GM19452 (cell line): ENCODE measurements at regions not wholly inside any gene's neighbourhood (a gene's known extent, or its start where the extent isn't known, plus 50 kb on each side); places are given as distances from the start of the nearest gene placed in this dataset.

Source experiments
- ATAC-seq: cut with Tn5 transposase; IDR thresholded peaks from one replicate; pipeline ENCODE4 v1.9.1; 2021; ENCODE audit not compliant: unreplicated experiment

DNA sequence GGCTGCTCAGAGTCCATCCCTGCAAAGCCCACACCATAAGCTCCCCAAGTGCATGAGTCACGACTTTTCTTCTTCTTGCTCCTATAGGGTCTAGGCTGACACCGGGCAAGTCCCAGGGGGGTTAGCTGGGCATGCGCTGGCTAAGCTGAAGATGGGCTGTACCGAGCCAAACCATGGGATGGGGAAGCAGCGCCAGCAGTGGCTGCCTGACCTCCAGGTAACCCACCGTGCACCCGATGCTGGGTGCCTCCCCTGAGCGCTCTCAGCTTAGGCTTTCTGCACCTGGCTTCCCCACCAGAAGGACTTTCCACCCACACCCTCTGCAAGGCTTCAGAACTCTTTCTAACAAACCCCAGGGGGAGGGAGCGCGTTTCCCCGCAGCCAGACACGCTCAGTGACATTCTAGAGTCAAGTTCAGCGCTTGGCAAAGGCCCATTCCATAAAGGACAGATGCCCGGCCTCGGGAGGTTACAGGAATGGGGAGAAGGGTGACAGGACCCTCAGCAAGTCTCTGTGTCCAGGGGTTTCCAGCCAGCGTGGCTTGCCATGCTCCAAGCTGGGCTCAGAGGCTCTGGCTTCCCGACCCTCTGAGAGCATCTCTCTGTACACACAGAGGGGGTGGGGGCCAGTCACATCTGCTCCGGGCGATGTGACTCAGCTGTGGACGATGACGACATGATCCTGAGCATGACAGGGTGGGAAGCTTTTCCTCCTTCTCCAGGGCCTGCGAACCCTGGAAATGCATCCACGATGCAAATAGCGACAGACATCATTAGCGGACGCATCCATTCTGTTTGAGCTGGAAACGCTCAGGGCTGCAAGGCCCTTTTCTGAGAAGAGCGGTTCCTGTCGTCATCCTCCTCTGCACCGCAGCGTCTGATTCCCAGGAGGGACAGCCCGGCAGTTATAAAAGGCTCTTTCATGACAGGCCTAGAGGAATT is 107.8 kb downstream of the SIK1 start:
- ATAC-seq, result no peak

DNA sequence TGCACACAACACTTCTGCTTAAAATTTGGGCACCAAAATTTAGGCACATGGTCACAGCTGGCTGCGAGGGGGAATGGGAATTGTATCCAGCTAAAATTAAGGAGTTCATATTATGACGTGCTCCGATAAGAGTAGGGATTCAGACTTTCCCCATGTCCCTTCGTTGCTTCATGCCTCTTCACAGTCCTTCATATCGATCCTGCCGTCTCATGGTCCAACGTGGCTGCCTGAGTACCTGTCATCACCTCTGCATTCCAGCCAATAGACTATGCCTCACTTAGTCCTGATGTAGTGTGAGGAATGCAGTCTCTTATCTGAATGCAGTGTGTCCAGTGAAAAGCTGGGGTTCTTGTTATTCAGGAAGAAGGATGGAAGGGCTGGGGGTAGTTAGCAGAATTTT is 108.6 kb downstream of the SIK1 start:
- ATAC-seq, result no peak

DNA sequence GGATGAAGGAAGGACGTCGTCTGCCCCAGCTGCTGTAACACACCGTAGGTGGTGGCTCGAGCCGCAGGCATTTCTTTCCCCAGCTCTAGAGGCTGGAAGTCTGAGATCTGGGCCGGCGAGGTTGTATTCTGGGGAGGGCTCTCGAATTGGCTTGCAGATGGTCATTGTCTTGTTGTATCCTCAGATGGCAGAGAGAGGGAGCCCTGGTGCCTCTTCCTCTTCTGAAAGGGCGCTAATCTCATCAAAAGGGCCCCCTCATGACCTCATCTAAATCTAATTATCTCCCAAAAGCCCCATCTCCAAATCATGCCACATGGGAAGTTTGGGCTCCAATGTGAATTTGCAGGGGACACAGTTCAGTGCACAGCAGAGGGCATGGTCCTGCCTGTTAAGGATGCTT is 109.0 kb downstream of the SIK1 start:
- ATAC-seq, result no peak

DNA sequence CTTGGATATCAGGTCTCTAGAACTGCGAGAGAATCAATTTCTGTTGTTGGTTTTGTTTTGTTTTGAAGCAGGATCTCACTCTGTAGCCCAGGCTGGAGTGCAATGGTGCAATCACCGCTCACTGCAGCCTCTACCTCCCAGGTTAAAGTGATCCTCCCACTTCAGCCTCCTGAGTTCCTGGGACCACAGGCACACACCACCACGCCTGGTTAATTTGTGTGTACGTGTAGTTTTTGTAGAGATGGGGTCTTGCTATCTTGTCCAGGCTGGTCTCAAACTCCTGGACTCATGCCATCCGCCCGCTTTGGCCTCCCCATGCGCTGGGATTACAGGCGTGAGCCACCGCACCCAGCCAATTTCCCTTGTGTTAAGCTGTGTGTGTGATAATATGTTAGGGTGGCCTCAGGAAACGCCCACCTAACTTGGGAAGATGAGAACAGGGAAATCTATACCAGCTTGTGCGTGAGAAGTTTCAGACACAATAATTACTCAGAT is 109.6 kb downstream of the SIK1 start:
- ATAC-seq, result no peak

DNA sequence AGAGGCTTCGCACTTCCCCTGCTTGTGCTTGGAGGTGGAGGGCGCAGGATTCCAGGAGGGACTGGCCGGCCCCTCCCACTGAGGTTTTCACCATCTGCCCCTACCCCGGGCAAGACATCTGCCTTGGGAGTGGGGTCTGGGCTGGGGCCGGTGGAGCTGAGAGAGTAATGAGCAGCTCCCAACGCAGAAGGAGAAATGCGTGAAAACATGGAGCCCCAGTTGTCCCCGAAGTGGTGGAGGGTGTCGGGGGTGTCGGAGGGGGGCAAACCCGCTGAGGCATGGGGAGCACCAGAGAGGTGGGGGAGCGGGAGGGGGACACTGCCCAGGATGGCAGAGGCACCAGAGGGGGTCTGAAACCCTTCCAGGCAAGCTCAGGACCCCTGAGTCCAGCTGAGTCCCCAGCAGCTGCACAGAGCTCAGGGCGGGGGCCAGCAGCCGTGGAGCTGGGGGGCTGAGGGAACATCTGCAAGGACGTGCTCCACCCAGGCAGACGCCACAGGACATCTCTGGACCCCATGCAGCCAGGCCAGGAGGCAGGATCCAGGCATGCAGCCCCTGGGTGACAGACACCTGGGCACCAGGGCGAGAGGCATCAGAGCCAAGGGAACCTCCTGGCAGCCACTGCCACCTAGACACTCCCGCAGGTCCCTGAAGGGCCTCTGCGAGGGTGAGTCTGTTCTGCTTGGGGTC is 110.6 kb downstream of the SIK1 start:
- ATAC-seq, result no peak

DNA sequence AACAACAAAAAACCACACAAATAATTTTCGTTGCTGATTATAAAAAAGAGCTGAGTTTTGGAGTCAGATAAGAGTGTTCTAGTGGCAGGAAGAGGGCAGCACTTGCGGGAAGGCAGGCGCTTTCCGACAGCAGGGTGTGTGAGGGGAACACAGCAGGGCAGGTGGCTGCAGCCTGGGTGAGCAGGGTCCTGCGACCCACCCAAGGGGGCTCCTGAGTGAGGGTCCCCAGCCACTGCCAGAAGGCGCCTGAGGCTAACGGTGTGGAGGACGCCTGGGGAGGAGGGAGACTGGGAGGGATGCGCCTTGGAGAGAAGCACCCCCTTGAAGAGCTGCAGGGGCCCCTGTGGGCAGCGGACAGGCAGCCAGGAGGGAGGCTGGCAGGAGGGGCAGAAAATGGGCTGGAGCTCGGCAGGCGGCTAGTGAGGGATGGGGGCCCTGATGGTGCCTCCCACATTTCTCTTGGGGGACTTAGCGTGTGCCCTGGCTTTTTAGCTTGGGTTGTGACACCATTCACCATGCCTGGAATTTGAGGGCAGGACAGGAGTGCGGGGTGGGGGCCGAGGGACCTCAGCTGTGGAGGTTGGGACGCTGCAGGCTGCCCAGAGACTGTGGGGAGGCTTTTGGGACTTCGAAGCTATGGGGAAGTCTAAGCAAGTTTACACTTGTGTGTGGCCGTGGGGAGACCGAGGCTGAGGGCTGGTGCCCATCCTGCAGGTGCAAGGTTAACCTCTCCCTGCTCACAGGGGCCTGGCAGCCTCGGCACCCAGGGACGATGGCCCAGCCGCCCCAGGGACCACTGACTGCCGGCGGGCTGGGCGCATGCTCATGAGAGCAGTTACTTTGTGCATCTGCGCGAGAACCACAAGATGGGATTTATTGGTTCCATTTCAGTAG is 111.4 kb downstream of the SIK1 start:
- no peak for ATAC-seq

DNA sequence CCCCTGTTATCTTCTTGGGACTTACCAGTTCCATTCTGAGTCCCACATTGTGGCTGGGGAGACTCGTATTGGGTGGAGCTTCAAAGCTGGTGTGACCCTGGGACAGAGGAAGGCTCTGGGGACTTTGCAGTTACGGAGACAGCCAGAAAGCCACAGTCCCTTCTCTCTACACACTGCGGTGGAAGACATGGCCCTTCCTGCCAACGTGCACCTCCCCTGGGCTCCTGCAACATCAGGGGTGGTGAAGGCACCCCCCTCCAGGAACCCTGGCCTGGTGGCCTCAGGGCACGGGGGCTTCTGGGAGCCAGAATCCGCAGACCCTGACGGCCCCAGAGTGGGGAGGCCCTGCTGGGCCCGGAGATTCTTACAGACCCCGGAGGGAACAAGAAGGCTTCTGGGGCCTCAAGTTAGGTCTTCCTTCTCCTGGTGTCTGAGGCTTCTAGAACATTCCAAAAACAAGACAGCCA is 113.0 kb downstream of the SIK1 start:
- no peak for ATAC-seq

DNA sequence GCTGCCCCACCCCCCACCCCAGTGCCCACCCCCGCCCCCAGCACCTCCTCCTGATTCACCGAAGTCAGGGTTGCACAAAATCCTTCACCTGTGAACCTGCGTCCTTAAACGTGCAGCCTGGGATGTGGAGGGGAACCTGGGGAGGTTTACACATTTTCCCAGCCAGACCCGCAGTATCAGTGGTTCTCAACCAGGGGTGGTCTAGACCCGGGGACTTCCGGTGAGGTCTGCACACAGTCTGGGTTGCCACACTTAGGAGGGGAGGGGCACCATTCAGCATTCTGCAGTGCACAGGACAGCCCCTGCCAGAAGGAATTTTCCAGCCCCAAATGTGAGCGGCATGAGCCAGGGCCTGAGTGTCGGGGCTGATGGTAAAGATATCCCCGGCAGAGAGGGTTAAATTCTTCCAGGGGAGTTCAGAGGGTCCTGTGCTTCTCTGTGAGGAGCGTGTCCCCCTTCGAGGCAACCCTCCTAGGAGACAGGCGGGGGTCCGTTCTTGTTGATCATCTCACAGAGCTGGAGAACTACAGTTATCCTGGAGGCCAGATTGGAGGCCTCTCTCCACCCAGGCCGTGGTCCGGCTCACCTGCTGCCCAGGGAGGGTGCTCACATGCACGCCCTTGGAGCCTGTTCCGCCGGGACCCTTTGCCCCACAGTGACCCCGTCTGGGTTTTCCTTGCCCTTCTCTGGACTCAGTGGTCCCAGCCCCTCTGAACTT is 113.6 kb downstream of the SIK1 start:
- no peak for ATAC-seq

DNA sequence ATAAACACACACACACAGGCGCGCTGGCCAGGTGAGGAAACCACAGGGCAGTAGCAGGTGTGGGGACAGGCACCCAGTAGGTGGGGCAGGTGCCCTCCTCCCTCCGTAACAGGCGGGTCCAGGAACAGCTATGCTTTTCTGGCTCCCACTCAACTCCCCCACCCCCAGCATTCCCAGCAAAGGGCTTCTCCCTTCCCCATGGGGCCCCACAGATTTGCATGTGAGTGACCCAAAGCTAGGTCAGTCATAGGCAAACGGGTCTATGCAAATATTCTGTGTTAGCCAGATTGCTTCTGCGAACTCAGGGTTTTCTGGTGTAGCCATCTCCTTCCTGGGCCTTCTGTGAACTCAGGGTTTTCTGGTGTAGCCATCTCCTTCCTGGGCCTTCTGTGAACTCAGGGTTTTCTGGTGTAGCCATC is 114.2 kb downstream of the SIK1 start:
- no peak for ATAC-seq

DNA sequence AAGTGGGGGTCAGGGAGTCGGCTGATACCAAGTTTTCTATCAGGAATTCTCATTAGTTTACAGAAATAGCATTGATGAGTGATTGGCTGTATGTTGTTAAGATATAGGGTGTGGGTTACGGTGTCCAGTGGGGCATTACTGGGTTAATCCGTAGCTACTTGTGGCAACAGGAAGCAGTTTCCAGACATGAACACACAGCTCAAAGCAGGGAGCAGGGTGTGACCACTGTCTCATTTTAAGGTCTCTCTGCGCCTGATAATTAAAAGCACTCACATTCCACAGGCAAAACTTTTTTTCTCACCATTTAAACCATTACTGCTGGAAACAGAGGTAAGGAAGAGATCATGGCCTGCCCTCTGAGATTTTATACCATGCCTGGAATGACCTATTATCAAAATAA is 114.9 kb downstream of the SIK1 start:
- no peak for ATAC-seq

DNA sequence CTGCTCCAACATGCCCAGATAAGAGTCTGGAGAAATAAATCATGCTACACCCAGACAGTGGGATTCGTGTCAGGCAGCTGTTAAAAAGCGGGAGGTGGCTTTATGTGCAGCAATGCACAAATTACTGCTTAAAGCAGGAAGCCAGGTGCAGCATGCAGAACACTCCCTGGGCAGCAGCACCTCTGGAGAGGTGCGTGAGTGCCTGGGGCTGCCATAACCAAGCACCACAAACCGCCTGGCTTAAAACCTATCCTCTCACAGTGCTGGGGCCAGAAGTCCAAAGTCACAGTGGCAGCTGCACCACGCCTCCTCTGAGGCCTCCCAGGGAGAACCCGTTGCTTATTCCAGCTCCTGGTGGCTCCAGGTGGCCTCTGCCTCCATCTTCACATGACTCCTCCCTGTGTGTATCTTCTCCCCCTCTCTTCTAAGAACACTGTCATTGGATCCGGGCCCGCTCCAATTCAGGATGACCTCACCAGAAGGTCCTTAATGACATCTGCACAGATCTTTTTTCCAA is 115.6 kb downstream of the SIK1 start:
- no peak for ATAC-seq

DNA sequence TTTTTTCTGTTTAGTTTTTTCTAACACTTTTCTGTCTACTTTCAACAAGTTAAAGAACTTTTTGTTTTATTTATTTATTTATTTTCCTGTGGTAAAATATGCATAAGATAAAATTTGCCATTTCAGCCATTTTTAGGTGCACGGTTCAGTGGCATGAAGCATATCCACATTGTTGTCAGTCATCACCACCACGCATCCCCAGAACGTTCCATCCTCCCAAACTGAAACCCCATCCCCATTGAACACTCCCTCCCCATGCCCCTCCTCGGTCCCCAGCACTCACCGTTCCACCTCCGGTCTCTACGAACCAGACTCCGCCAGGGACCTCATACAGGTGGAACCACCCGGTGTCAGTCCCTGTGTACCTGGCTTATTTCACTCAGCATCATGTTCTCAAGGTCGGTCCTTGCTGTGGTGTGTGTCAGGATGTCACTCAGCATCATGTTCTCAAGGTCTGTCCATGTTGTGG is 118.1 kb downstream of the SIK1 start:
- ATAC-seq, result no peak

DNA sequence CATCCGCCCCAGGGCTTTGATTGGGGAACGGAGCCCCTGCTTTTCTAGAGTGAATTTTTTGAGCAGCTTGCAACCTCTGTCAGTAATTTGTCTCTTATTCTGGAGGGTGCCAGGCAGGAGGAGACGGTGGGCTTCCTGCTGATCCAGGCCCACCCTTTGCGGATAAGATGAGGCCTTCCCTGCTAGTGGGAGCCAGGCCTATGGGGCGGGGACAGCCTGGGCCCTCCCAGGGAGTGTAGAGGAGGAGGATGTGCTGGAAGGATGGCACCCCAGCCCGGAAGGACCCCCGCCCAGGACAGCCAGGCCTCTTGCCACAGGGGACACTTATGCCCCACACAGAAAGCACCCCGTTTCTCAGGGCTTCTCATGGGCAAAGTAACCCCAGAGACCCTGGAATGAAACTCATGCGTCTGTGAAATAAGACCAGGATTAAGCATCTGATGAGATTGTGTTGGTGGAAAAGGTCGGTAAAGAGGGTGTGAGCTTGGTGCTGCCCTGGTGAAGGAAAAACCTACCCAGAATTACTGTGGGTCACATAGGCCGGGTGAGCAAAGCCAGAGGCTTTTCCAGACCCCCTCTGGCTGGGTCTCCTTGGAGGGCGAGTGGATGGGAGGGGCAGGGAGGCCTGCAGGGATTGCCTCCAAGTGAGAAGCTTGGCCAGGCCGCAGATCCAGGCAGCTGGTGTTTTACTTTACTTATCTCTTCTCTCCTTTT is 118.7 kb downstream of the SIK1 start:
- ATAC-seq, result no peak

DNA sequence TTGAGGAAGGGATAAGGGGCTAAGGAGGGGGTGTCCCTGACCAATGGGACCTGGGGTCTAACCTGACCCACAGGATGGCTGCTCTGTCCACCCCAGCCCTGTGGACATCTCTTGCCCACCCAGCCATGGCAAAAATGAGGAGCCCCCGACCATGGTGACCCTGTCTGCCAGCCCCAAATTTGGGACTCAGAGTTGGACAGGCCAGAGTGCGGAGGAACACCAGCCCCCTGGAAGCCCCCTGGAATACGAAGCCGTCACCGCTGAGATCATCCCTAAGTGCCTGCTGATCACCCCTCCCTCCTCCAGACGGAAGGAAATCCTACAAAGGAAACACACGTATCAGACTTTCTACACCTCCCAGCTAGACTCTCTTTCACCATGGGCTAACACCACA is 119.3 kb downstream of the SIK1 start:
- no peak for ATAC-seq

DNA sequence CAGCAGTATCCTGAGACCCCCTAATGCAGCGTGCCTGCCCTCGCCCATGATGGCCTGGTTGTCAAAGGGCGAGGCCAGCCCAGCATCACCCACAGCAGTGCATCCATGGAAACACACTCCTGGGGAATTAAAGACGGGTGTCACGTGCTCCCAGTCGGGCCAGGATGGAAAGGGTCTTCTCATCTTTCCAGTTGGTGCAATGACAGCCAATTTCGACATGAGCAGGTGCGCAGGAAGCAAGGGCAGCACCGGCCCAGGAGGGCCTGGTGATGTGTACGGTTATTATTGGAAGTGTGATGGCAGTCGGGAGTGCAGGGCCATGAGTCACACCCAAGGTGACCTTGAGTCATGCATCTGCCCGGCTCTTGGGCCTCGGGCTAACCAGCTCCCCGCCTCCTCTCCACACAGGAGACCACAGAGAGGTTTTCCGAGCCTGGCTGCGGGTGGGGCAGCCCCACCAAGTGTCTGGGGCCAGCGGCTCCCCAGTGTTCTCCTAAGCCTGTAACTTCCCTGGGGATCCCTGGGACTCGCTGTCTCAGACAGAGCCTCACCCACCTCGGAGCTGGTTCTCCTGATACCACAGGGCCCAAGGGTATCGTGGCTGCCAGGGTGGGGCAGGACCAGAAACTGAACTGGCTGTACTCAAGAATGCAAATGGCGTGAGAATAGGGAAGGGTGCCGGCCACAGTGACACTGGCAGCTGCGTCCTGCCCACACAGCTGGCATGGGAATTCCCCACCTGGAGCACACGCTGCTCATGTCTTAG is 119.8 kb downstream of the SIK1 start:
- peak; percentile 65 for ATAC-seq

DNA sequence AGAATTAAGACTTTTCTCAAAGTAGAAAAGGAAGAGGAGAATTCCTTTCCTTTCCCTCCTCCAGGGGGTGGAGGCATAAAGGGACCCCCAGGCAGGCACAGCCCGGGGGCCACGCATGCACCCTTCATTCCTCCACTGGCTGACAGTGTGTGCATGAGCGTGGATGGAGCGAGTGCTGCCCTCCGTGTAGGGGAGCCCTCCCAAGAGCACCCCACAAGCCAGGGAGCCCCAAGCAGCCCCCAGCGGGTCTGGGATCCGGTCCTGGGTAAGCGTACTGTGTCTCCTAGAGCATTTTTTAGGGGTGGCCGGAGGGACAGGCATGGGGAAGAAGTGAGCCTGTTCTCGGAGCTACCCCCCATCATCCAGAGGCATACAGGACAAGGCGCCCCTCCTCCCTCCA is 120.5 kb downstream of the SIK1 start:
- ATAC-seq, result no peak

DNA sequence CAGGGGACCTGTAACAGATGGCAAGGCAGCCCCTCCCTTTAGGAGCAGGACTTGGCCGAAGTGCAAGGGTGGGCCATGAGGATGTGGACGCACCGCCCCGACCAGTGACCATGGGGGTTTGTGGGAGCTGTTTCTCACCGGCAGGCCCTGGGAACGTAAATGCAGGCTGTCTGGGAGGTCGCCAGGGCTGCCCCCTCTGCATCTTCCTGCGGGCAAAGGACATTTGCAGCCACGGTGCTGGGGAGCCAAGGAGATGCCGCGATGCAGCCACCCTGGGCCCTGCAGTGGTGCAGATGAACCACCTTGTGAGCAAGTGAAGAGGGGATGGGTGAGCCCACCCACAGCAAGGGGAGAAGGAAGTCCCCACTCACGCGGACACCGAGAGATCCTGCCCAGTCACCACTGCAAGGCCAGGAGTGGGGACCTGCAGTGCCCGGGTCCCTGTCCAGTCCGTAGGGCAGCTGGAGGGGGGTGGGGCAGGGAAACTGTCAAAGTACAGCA is 121.1 kb downstream of the SIK1 start:
- ATAC-seq, result no peak

DNA sequence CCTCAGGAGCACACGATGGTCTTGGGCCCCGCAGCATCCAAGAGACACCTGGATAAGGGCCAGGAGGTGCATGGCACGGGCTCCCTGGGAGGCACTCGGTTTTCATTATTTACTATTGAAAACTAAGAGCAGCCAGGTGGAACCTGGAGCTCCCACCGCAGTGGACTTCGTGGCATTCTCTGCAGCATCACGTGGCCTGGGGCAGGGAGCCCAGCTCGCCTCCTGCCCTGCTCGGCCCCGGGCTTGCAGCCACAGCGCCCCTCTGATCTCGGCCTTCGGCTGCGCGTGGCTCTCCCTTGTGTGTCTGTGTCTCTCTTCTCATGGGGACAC is 121.6 kb downstream of the SIK1 start:
- no peak for ATAC-seq
